Spinal cord (tissue), 9 donors: ENCODE measurements at regions not wholly inside any gene's neighbourhood (a gene's known extent, or its start where the extent isn't known, plus 50 kb on each side); places are given as distances from the start of the nearest gene placed in this dataset.

ENCODE experiments used
- DNase-seq, 6 donors: peaks; one replicate each; pipeline versions ENCODE4 v3.0.0 to v3.0.0-alpha.2; 2013 to 2015; ENCODE audit warnings: low spot score in 6 of 6, low read depth in 4 of 6
- H3K27ac ChIP-seq: one replicate; pipeline ENCODE4 v1.5.1; 2013; ENCODE audit warnings: low read depth, low read length, control low read depth
- H3K27me3 ChIP-seq: one replicate; pipeline ENCODE4 v1.6.1; 2013; ENCODE audit warnings: low read length; ENCODE audit not compliant: control insufficient read depth, insufficient read depth
- H3K36me3 ChIP-seq: one replicate; pipeline ENCODE4 v1.6.1; 2013; ENCODE audit warnings: low read length; ENCODE audit not compliant: control insufficient read depth, insufficient read depth
- H3K4me1 ChIP-seq: one replicate; pipeline ENCODE4 v1.6.1; 2013; ENCODE audit warnings: low read length; ENCODE audit not compliant: control insufficient read depth, insufficient read depth
- H3K4me3 ChIP-seq: one replicate; pipeline ENCODE4 v1.5.1; 2013; ENCODE audit warnings: low read depth, low read length, control low read depth
- H3K9me3 ChIP-seq: one replicate; pipeline ENCODE4 v1.6.1; 2013; ENCODE audit warnings: low read length; ENCODE audit not compliant: control insufficient read depth, insufficient read depth
- WGBS: methylation state at CpG from one replicate; pipeline ENCODE4 v1.1.5; 2013; ENCODE audit warnings: missing lambda C conversion rate; ENCODE audit not compliant: insufficient coverage; 5-methylcytosine and 5-hydroxymethylcytosine counted together
- donor health status: healthy.

- DNase-seq, result peak in 1 of 6 donors; percentile 58
- Histone ChIP-seq H3K27ac (no peak overlapping the region), H3K4me1 (no peaks in the 10 kb centered on the region), H3K27me3 (no peaks in the 10 kb centered on the region), H3K4me3 (no peak overlapping the region), H3K36me3 (no peaks in the 10 kb centered on the region), H3K9me3 (no peaks in the 10 kb centered on the region)
- 100% methylated on average over 1 of the region's 3 CpGs for WGBS
These were observed 82.0 kb upstream of the HIVEP3 start for GRCh38 chr1:42000766-42001165.

GRCh38 chr1:41999884-42000283 is 81.2 kb upstream of the HIVEP3 start:
- no peaks in the 10 kb centered on the region for H3K36me3 ChIP-seq
- no peaks in the 10 kb centered on the region for H3K27me3 ChIP-seq
- no peaks in the 10 kb centered on the region for H3K4me1 ChIP-seq
- no peak for DNase-seq
- H3K27ac ChIP-seq, result no peak overlapping the region
- H3K9me3 ChIP-seq, result no peaks in the 10 kb centered on the region
- H3K4me3 ChIP-seq, result no peak overlapping the region

GRCh38 chr1:41998250-41998649 is 79.5 kb upstream of the HIVEP3 start:
- DNase-seq, result no peak
- H3K27ac ChIP-seq, result no peak overlapping the region
- no peaks in the 10 kb centered on the region for H3K27me3 ChIP-seq
- no peaks in the 10 kb centered on the region for H3K9me3 ChIP-seq
- no peaks in the 10 kb centered on the region for H3K4me1 ChIP-seq
- no peak overlapping the region for H3K4me3 ChIP-seq
- no peaks in the 10 kb centered on the region for H3K36me3 ChIP-seq

GRCh38 chr1:41997153-41997552 is 78.4 kb upstream of the HIVEP3 start:
- WGBS, result 72% methylated on average over 3 of the region's 5 CpGs
- Histone ChIP-seq H3K4me3 (no peak overlapping the region), H3K27me3 (no peaks in the 10 kb centered on the region), H3K36me3 (no peaks in the 10 kb centered on the region), H3K9me3 (no peaks in the 10 kb centered on the region), H3K4me1 (no peaks in the 10 kb centered on the region), H3K27ac (no peak overlapping the region)
- no peak for DNase-seq

- DNase-seq, result no peak
- Histone ChIP-seq H3K27me3 (no peaks in the 10 kb centered on the region), H3K4me1 (no peaks in the 10 kb centered on the region), H3K9me3 (no peaks in the 10 kb centered on the region), H3K36me3 (no peaks in the 10 kb centered on the region), H3K4me3 (no peak overlapping the region), H3K27ac (no peak overlapping the region)
- WGBS, result 67% methylated on average over 1 of the region's 1 CpG
These were observed 76.9 kb upstream of the HIVEP3 start for GRCh38 chr1:41995441-41996130.

- no peaks in the 10 kb centered on the region for H3K36me3 ChIP-seq
- WGBS, result no CpG with 5 or more reads among the region's 5 CpGs
- H3K4me1 ChIP-seq, result no peaks in the 10 kb centered on the region
- no peak overlapping the region for H3K4me3 ChIP-seq
- H3K27ac ChIP-seq, result no peak overlapping the region
- no peaks in the 10 kb centered on the region for H3K27me3 ChIP-seq
- no peak for DNase-seq
- H3K9me3 ChIP-seq, result no peaks in the 10 kb centered on the region
These were observed 75.6 kb upstream of the HIVEP3 start for GRCh38 chr1:41994195-41994894.

- no peak for DNase-seq
- H3K27me3 ChIP-seq, result no peaks in the 10 kb centered on the region
- no peaks in the 10 kb centered on the region for H3K9me3 ChIP-seq
- WGBS, result no CpG with 5 or more reads among the region's 3 CpGs
- H3K4me3 ChIP-seq, result no peak overlapping the region
- H3K27ac ChIP-seq, result no peak overlapping the region
- H3K4me1 ChIP-seq, result peaks cover 3% of the 10 kb centered on the region
- no peaks in the 10 kb centered on the region for H3K36me3 ChIP-seq
These were observed 64.7 kb upstream of the HIVEP3 start for GRCh38 chr1:41983451-41983850.

- Histone ChIP-seq H3K4me1 (peaks cover 3% of the 10 kb centered on the region), H3K4me3 (no peak overlapping the region), H3K36me3 (no peaks in the 10 kb centered on the region), H3K27me3 (no peaks in the 10 kb centered on the region), H3K9me3 (no peaks in the 10 kb centered on the region), H3K27ac (no peak overlapping the region)
- WGBS, result 75% methylated on average over 1 of the region's 3 CpGs
- no peak for DNase-seq
These were observed 63.1 kb upstream of the HIVEP3 start for GRCh38 chr1:41981796-41982195.

GRCh38 chr1:41980827-41981653 is 62.3 kb upstream of the HIVEP3 start:
- no peak for DNase-seq
- no peaks in the 10 kb centered on the region for H3K27me3 ChIP-seq
- H3K4me3 ChIP-seq, result no peak overlapping the region
- H3K36me3 ChIP-seq, result no peaks in the 10 kb centered on the region
- 55% methylated on average over 6 of the region's 12 CpGs for WGBS
- H3K4me1 ChIP-seq, result peaks cover 3% of the 10 kb centered on the region
- H3K9me3 ChIP-seq, result no peaks in the 10 kb centered on the region
- no peak overlapping the region for H3K27ac ChIP-seq
